ENCODE measurements at regions not wholly inside any gene's neighbourhood (a gene's known extent, or its start where the extent isn't known, plus 50 kb on each side); places are given as distances from the start of the nearest gene placed in this dataset.

GRCh38 chr22:35482974-35483373, 57.7 kb upstream of the RASD2 start:
- no peak for TF ChIP-seq CTCF (IDR thresholded peaks at IDR 0.05)
- TF ChIP-seq PREB (CRISPR knock-in tag; IDR thresholded peaks at IDR 0.05; ENCODE audit: borderline replicate concordance), result no peak

Data from WTC11 (cell line).